IPS-18a (cell line): ENCODE measurements at regions not wholly inside any gene's neighbourhood (a gene's known extent, or its start where the extent isn't known, plus 50 kb on each side); places are given as distances from the start of the nearest gene placed in this dataset.
"Not testable (repeated sequence)": the region's sequence is repeated elsewhere in the genome, so short reads cannot be mapped to it uniquely, and the experiment has no call there.

Experiments used
- H3K27ac ChIP-seq: one replicate; pipeline ENCODE4 v1.5.1; 2013; ENCODE audit warnings: low read length
- H3K27me3 ChIP-seq: one replicate; pipeline ENCODE4 v1.6.1; 2013; ENCODE audit warnings: mild to moderate bottlenecking, low read length; ENCODE audit not compliant: control insufficient read depth, insufficient read depth
- H3K36me3 ChIP-seq: one replicate; pipeline ENCODE4 v1.6.1; 2013; ENCODE audit warnings: low read depth, low read length; ENCODE audit not compliant: control insufficient read depth
- H3K4me1 ChIP-seq: one replicate; pipeline ENCODE4 v1.6.1; 2013; ENCODE audit warnings: low read depth, low read length; ENCODE audit not compliant: control insufficient read depth
- H3K4me3 ChIP-seq: one replicate; pipeline ENCODE4 v1.5.1; 2013; ENCODE audit warnings: low read length
- H3K9ac ChIP-seq: one replicate; pipeline ENCODE4 v1.6.1; 2013; ENCODE audit warnings: mild to moderate bottlenecking, low read length, moderate library complexity
- H3K9me3 ChIP-seq: one replicate; pipeline ENCODE4 v1.6.1; 2013; ENCODE audit warnings: low read depth, low read length; ENCODE audit not compliant: control insufficient read depth

- H3K4me1 ChIP-seq = not testable (repeated sequence)
Observed at GRCh38 chr1:838291-838690, 85.4 kb upstream of the SAMD11 start.

GRCh38 chr1:840592-840991 is 83.1 kb upstream of the SAMD11 start:
- not testable (repeated sequence) for H3K9ac ChIP-seq, H3K27ac ChIP-seq, H3K4me3 ChIP-seq, H3K36me3 ChIP-seq, H3K27me3 ChIP-seq, H3K9me3 ChIP-seq, H3K4me1 ChIP-seq

More at GRCh38 chr1:838291-838690, 85.4 kb upstream of the SAMD11 start:
- not testable (repeated sequence) for H3K27me3 ChIP-seq, H3K9me3 ChIP-seq, H3K27ac ChIP-seq, H3K36me3 ChIP-seq, H3K9ac ChIP-seq, H3K4me3 ChIP-seq

GRCh38 chr1:841671-842425 is 81.9 kb upstream of the SAMD11 start:
- not testable (repeated sequence) for H3K27ac ChIP-seq, H3K36me3 ChIP-seq, H3K4me1 ChIP-seq, H3K4me3 ChIP-seq, H3K9me3 ChIP-seq, H3K27me3 ChIP-seq, H3K9ac ChIP-seq

GRCh38 chr1:842799-843198 is 80.9 kb upstream of the SAMD11 start:
- H3K36me3 ChIP-seq, H3K9ac ChIP-seq, H3K9me3 ChIP-seq, H3K27ac ChIP-seq, H3K4me1 ChIP-seq, H3K27me3 ChIP-seq, H3K4me3 ChIP-seq: not testable (repeated sequence)

- not testable (repeated sequence) for H3K4me3 ChIP-seq, H3K9me3 ChIP-seq, H3K4me1 ChIP-seq, H3K27ac ChIP-seq, H3K9ac ChIP-seq, H3K27me3 ChIP-seq, H3K36me3 ChIP-seq
Observed at GRCh38 chr1:843946-844345, 79.8 kb upstream of the SAMD11 start.

GRCh38 chr1:844472-845026 is 79.2 kb upstream of the SAMD11 start:
- Histone ChIP-seq H3K4me3 (no peak overlapping the region), H3K36me3 (no peaks in the 10 kb centered on the region), H3K9ac (no peak overlapping the region), H3K9me3 (no peaks in the 10 kb centered on the region), H3K27ac (no peak overlapping the region), H3K27me3 (no peaks in the 10 kb centered on the region), H3K4me1 (peaks cover 5% of the 10 kb centered on the region)

- H3K9ac ChIP-seq, H3K27me3 ChIP-seq, H3K4me3 ChIP-seq, H3K27ac ChIP-seq, H3K9me3 ChIP-seq, H3K36me3 ChIP-seq, H3K4me1 ChIP-seq: not testable (repeated sequence)
Observed at GRCh38 chr1:845641-846040, 78.1 kb upstream of the SAMD11 start.

GRCh38 chr1:849873-850272 is 73.8 kb upstream of the SAMD11 start:
- H3K9me3 ChIP-seq, H3K4me1 ChIP-seq, H3K9ac ChIP-seq, H3K27ac ChIP-seq, H3K4me3 ChIP-seq, H3K36me3 ChIP-seq, H3K27me3 ChIP-seq: not testable (repeated sequence)

GRCh38 chr1:850318-850717 is 73.4 kb upstream of the SAMD11 start:
- H3K36me3 ChIP-seq, H3K27me3 ChIP-seq, H3K9me3 ChIP-seq, H3K27ac ChIP-seq, H3K4me3 ChIP-seq, H3K9ac ChIP-seq, H3K4me1 ChIP-seq: not testable (repeated sequence)

- H3K9ac ChIP-seq, H3K27ac ChIP-seq, H3K9me3 ChIP-seq, H3K4me3 ChIP-seq, H3K27me3 ChIP-seq, H3K36me3 ChIP-seq, H3K4me1 ChIP-seq: not testable (repeated sequence)
Observed at GRCh38 chr1:851398-851797, 72.3 kb upstream of the SAMD11 start.

GRCh38 chr1:851841-852240 is 71.9 kb upstream of the SAMD11 start:
- not testable (repeated sequence) for H3K36me3 ChIP-seq, H3K9me3 ChIP-seq

GRCh38 chr1:855202-855981 is 68.3 kb upstream of the SAMD11 start:
- H3K9ac ChIP-seq, H3K4me1 ChIP-seq, H3K36me3 ChIP-seq, H3K27ac ChIP-seq, H3K27me3 ChIP-seq, H3K4me3 ChIP-seq, H3K9me3 ChIP-seq: not testable (repeated sequence)

More at GRCh38 chr1:851841-852240, 71.9 kb upstream of the SAMD11 start:
- not testable (repeated sequence) for H3K27ac ChIP-seq, H3K9ac ChIP-seq, H3K27me3 ChIP-seq, H3K4me1 ChIP-seq, H3K4me3 ChIP-seq
